ENCODE measurements at regions not wholly inside any gene's neighbourhood (a gene's known extent, or its start where the extent isn't known, plus 50 kb on each side); places are given as distances from the start of the nearest gene placed in this dataset.

- no peak for TF ChIP-seq SUPT20H (IDR thresholded peaks at IDR 0.05; ENCODE audit: borderline replicate concordance, control insufficient read depth, low read depth, low read length)
- no peak for TF ChIP-seq YY1 (IDR thresholded peaks at IDR 0.05; ENCODE audit: low read depth, low read length)
- no peak for TF ChIP-seq SIN3A (IDR thresholded peaks at IDR 0.05; ENCODE audit: low read depth, low read length)
- TF ChIP-seq EGR1 (IDR thresholded peaks at IDR 0.05; ENCODE audit: borderline replicate concordance in 1 of 2, low read depth in 2 of 2, low read length in 2 of 2): peak in 1 of 2 experiments; percentile 81; a peak in 2 of 3 replicates
- no peak for TF ChIP-seq POLR2AphosphoS5 (IDR thresholded peaks at IDR 0.05; ENCODE audit: low read length)
- peak; percentile 31; the same call in 1 of the 2 replicates for TF ChIP-seq MTA3 (IDR thresholded peaks at IDR 0.05; ENCODE audit: borderline replicate concordance, low read length)
- 0 out of 2 replicates have a peak, but pooled peaks have one; percentile 25 for TF ChIP-seq PKNOX1 (IDR thresholded peaks at IDR 0.05)
- no peak for TF ChIP-seq ESRRA (IDR thresholded peaks at IDR 0.05; ENCODE audit: low read length)
- TF ChIP-seq PBX3 (IDR thresholded peaks at IDR 0.05; ENCODE audit: insufficient replicate concordance, low read depth, low read length): no peak
- TF ChIP-seq RELB (IDR thresholded peaks at IDR 0.05; ENCODE audit: low read depth): no peak
- no peak for TF ChIP-seq BMI1 (IDR thresholded peaks at IDR 0.05; ENCODE audit: borderline replicate concordance)
- TF ChIP-seq CUX1 (IDR thresholded peaks at IDR 0.05; ENCODE audit: insufficient replicate concordance, low read depth, low read length): no peak
- TF ChIP-seq IRF4 (IDR thresholded peaks at IDR 0.05; ENCODE audit: low read depth, low read length): peak; percentile 83
- peak; percentile 83; the same call in 1 of the 2 replicates for TF ChIP-seq MYB (IDR thresholded peaks at IDR 0.05; ENCODE audit: borderline replicate concordance, low read depth, low read length)
- TF ChIP-seq PML (IDR thresholded peaks at IDR 0.05; ENCODE audit: low read length): no peak
- no peak for TF ChIP-seq CEBPZ (IDR thresholded peaks at IDR 0.05; ENCODE audit: low read depth, low read length)
- TF ChIP-seq MEF2A (IDR thresholded peaks at IDR 0.05; ENCODE audit: insufficient read depth, low read depth, low read length): 0 out of 2 replicates have a peak, but pooled peaks have one; percentile 35
Measured at GRCh38 chr6:209432-210103, 82.7 kb upstream of the DUSP22 start (continued).
